H9 (cell line): ENCODE measurements at regions not wholly inside any gene's neighbourhood (a gene's known extent, or its start where the extent isn't known, plus 50 kb on each side); places are given as distances from the start of the nearest gene placed in this dataset.

Experiments used
- DNase-seq: peaks from one replicate; pipeline ENCODE4 v3.0.0-alpha.2; 2017
- H2AFZ ChIP-seq: one replicate; pipeline ENCODE4 v1.6.1; 2013; ENCODE audit warnings: mild to moderate bottlenecking, low read length, control low read depth, moderate library complexity
- H2AK5ac ChIP-seq: 2 replicates; pipeline ENCODE4 v1.6.1; 2013; ENCODE audit warnings: low read length, control low read depth, mixed read lengths; ENCODE audit not compliant: insufficient read length
- H2BK120ac ChIP-seq: one replicate; pipeline ENCODE4 v1.6.1; 2013; ENCODE audit warnings: low read depth, mild to moderate bottlenecking, low read length, control low read depth, inconsistent platforms; ENCODE audit not compliant: poor library complexity, severe bottlenecking
- H2BK12ac ChIP-seq: 2 replicates; pipeline ENCODE4 v1.6.1; 2013; ENCODE audit warnings: low read length, control low read depth, mixed read lengths, low read depth; ENCODE audit not compliant: insufficient read length
- H2BK15ac ChIP-seq: 2 replicates; pipeline ENCODE4 v1.6.1; 2013; ENCODE audit warnings: low read depth, low read length, control low read depth
- H2BK20ac ChIP-seq: one replicate; pipeline ENCODE4 v1.6.1; 2013; ENCODE audit warnings: low read depth, mild to moderate bottlenecking, low read length, control low read depth, inconsistent platforms; ENCODE audit not compliant: poor library complexity, severe bottlenecking
- H2BK5ac ChIP-seq: 2 replicates; pipeline ENCODE4 v1.6.1; 2013; ENCODE audit warnings: low read length, control low read depth, mixed read lengths; ENCODE audit not compliant: insufficient read length
- H3K14ac ChIP-seq: 2 replicates; pipeline ENCODE4 v1.6.1; 2013; ENCODE audit warnings: low read length, control low read depth; ENCODE audit not compliant: insufficient read depth
- H3K18ac ChIP-seq: 2 replicates; pipeline ENCODE4 v1.6.1; 2013; ENCODE audit warnings: low read depth, mild to moderate bottlenecking, mixed read lengths, low read length, control low read depth; ENCODE audit not compliant: insufficient read length
- H3K23ac ChIP-seq: 2 replicates; pipeline ENCODE4 v1.6.1; 2013; ENCODE audit warnings: low read length, control low read depth, mixed read lengths, low read depth; ENCODE audit not compliant: insufficient read length
- H3K23me2 ChIP-seq: 2 replicates; pipeline ENCODE4 v1.6.1; 2013; ENCODE audit warnings: low read depth, mild to moderate bottlenecking, mixed read lengths, low read length, control low read depth; ENCODE audit not compliant: insufficient read length, poor library complexity, severe bottlenecking
- H3K27ac ChIP-seq: 2 replicates; pipeline ENCODE4 v1.5.1; 2013; ENCODE audit warnings: low read length, control low read depth, mixed read lengths, low read depth; ENCODE audit not compliant: insufficient read length
- H3K27me3 ChIP-seq: 2 replicates; pipeline ENCODE4 v1.6.1; 2013; ENCODE audit warnings: low read length, control low read depth, inconsistent platforms; ENCODE audit not compliant: insufficient read depth
- H3K4ac ChIP-seq: 2 replicates; pipeline ENCODE4 v1.6.1; 2013; ENCODE audit warnings: low read depth, mild to moderate bottlenecking, control low read depth, inconsistent platforms, low read length, moderate library complexity
- H3K4me1 ChIP-seq: 2 replicates; pipeline ENCODE4 v1.6.1; 2013; ENCODE audit warnings: low read length, control low read depth, inconsistent platforms; ENCODE audit not compliant: insufficient read depth
- H3K4me2 ChIP-seq: 2 replicates; pipeline ENCODE4 v1.6.1; 2013; ENCODE audit warnings: low read length, control low read depth, mixed read lengths; ENCODE audit not compliant: insufficient read length, insufficient read depth
- H3K56ac ChIP-seq: 2 replicates; pipeline ENCODE4 v1.6.1; 2013; ENCODE audit warnings: low read depth, mild to moderate bottlenecking, mixed read lengths, low read length, control low read depth; ENCODE audit not compliant: insufficient read length
- H3K79me1 ChIP-seq: 2 replicates; pipeline ENCODE4 v1.6.1; 2013; ENCODE audit warnings: low read depth, mild to moderate bottlenecking, moderate library complexity, low read length, control low read depth, inconsistent platforms; ENCODE audit not compliant: insufficient read depth, poor library complexity, severe bottlenecking
- H3K79me2 ChIP-seq: 2 replicates; pipeline ENCODE4 v1.6.1; 2013; ENCODE audit warnings: low read length, control low read depth, inconsistent platforms; ENCODE audit not compliant: insufficient read depth
- H3K9ac ChIP-seq: 2 replicates; pipeline ENCODE4 v1.6.1; 2013; ENCODE audit warnings: low read length, control low read depth, mixed read lengths; ENCODE audit not compliant: insufficient read length; ENCODE audit errors: extremely low read depth
- H3K9me3 ChIP-seq: one replicate; pipeline ENCODE4 v1.6.1; 2013; ENCODE audit warnings: low read depth, low read length, inconsistent platforms; ENCODE audit not compliant: control insufficient read depth
- H3T11ph ChIP-seq: one replicate; pipeline ENCODE4 v1.6.1; 2013; ENCODE audit warnings: mild to moderate bottlenecking, low read length, control low read depth, inconsistent platforms
- H4K20me1 ChIP-seq: one replicate; pipeline ENCODE4 v1.6.1; 2013; ENCODE audit not compliant: control insufficient read depth, insufficient read length, insufficient read depth
- H4K5ac ChIP-seq: 2 replicates; pipeline ENCODE4 v1.6.1; 2013; ENCODE audit warnings: low read depth, mild to moderate bottlenecking, mixed read lengths, low read length, control low read depth; ENCODE audit not compliant: insufficient read length
- H4K8ac ChIP-seq: replicated peaks from 2 replicates; pipeline ENCODE4 v1.6.1; 2013; ENCODE audit warnings: low read length, control low read depth, mixed read lengths, low read depth; ENCODE audit not compliant: insufficient read length
- H4K91ac ChIP-seq: 2 replicates; pipeline ENCODE4 v1.6.1; 2013; ENCODE audit warnings: low read depth, mild to moderate bottlenecking, moderate library complexity, mixed read lengths, low read length, control low read depth; ENCODE audit not compliant: insufficient read length
- H3K27ac Mint-ChIP-seq, 3 experiments: 2 replicates in 2 of 3; 3 replicates in 1 of 3; pipeline ENCODE4 v1.8.0; 2020 to 2021; ENCODE audit warnings: mixed read lengths in 3 of 3, mild to moderate bottlenecking in 1 of 3, moderate library complexity in 1 of 3
- H3K27me3 Mint-ChIP-seq: 2 replicates; pipeline ENCODE4 v1.8.0; 2021; ENCODE audit warnings: low read depth, mild to moderate bottlenecking, moderate library complexity, mixed read lengths
- H3K36me3 Mint-ChIP-seq, 3 experiments: 2 replicates in 2 of 3; 3 replicates in 1 of 3; pipeline ENCODE4 v1.8.0; 2020 to 2021; ENCODE audit warnings: low read depth in 3 of 3, mixed read lengths in 3 of 3; ENCODE audit not compliant: insufficient read depth in 1 of 3
- H3K4me1 Mint-ChIP-seq, 2 experiments: 2 replicates each; pipeline ENCODE4 v1.8.0; 2020; ENCODE audit warnings: mixed read lengths in 2 of 2
- H3K4me3 Mint-ChIP-seq, 2 experiments: 2 replicates in 1 of 2; 3 replicates in 1 of 2; pipeline ENCODE4 v1.8.0; 2020 to 2021; ENCODE audit warnings: mild to moderate bottlenecking in 2 of 2, mixed read lengths in 2 of 2, moderate library complexity in 1 of 2
- H3K9me3 Mint-ChIP-seq, 2 experiments: 2 replicates in 1 of 2; 3 replicates in 1 of 2; pipeline ENCODE4 v1.8.0; 2020; ENCODE audit warnings: mild to moderate bottlenecking in 2 of 2, mixed read lengths in 2 of 2, moderate library complexity in 1 of 2
- WGBS: extraction: QIAGEN DNeasy Blood & Tissue Kit; methylation state at CpG from one replicate; pipeline ENCODE4 v1.1.7; 2013; ENCODE audit warnings: missing lambda C conversion rate, low lambda C conversion rate, mixed read lengths; ENCODE audit not compliant: insufficient read length; ENCODE audit errors: extremely low coverage; 5-methylcytosine and 5-hydroxymethylcytosine counted together
- TF ChIP-seq, protein P1 (sequence below): fragments of 200-600 bp; sonication (generic); conservative IDR thresholded peaks from 3 replicates; pipeline ENCODE4 v1.8.0; 2021; ENCODE audit warnings: antibody characterized with exemption, mild to moderate bottlenecking

DNA sequence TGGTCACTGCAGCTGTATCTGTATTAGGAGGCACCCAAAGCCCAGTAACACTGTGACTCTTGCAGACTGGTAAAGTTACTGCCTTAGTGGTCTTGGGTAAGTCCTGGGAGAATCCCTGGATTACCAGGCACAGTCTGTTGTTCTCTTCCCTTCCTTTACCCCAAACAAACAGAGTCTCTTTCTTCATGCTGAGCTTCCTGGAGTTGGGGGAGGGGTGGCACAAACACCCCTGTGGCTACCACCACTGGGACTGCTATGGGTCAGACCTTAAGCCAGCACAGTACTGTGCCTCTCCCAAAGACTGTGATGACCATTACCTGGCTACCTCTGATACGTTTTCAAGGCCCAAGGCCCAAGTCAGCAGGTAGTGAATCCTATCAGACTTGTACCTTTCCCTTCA, 59.9 kb upstream of the FAM3C start:
- H3K27me3 Mint-ChIP-seq, result no peaks in the 10 kb centered on the region
- Histone ChIP-seq H3K4ac (no peak overlapping the region), H3K79me2 (no peaks in the 10 kb centered on the region), H4K8ac (no peak overlapping the region), H3K14ac (no peak overlapping the region), H2AK5ac (no peak overlapping the region), H3K27me3 (no peaks in the 10 kb centered on the region), H3K18ac (no peak overlapping the region), H4K91ac (no peak overlapping the region), H2BK5ac (no peak overlapping the region), H3K79me1 (no peaks in the 10 kb centered on the region), H2AFZ (no peak overlapping the region), H3K4me1 (peaks cover 3% of the 10 kb centered on the region; the same call in 1 of the 2 replicates), H2BK12ac (peak overlapping the region; percentile 38), H3K23me2 (no peaks in the 10 kb centered on the region), H2BK20ac (no peak overlapping the region), H4K5ac (no peak overlapping the region), H2BK15ac (no peak overlapping the region), H4K20me1 (no peaks in the 10 kb centered on the region), H3K27ac (no peak overlapping the region), H3K56ac (no peak overlapping the region), H3T11ph (no peak overlapping the region), H3K4me2 (no peak overlapping the region), H3K9me3 (no peaks in the 10 kb centered on the region), H2BK120ac (no peak overlapping the region), H3K9ac (no peak overlapping the region), H3K23ac (no peak overlapping the region)
- WGBS, result no CpG with 5 or more reads among the region's 1 CpG
- H3K9me3 Mint-ChIP-seq, result no peaks in the 10 kb centered on the region
- TF ChIP-seq, protein P1, sequence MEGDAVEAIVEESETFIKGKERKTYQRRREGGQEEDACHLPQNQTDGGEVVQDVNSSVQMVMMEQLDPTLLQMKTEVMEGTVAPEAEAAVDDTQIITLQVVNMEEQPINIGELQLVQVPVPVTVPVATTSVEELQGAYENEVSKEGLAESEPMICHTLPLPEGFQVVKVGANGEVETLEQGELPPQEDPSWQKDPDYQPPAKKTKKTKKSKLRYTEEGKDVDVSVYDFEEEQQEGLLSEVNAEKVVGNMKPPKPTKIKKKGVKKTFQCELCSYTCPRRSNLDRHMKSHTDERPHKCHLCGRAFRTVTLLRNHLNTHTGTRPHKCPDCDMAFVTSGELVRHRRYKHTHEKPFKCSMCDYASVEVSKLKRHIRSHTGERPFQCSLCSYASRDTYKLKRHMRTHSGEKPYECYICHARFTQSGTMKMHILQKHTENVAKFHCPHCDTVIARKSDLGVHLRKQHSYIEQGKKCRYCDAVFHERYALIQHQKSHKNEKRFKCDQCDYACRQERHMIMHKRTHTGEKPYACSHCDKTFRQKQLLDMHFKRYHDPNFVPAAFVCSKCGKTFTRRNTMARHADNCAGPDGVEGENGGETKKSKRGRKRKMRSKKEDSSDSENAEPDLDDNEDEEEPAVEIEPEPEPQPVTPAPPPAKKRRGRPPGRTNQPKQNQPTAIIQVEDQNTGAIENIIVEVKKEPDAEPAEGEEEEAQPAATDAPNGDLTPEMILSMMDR, result no peak
- DNase-seq, result no peak
- H3K4me3 Mint-ChIP-seq, result no peak overlapping the region
- no peaks in the 10 kb centered on the region; a peak in 1 of 7 replicates for H3K36me3 Mint-ChIP-seq
- H3K27ac Mint-ChIP-seq, result no peak overlapping the region
- peaks cover 4 to 9% of the 10 kb centered on the region in 2 experiments; a peak in 3 of 4 replicates for H3K4me1 Mint-ChIP-seq
